ENCODE measurements at regions not wholly inside any gene's neighbourhood (a gene's known extent, or its start where the extent isn't known, plus 50 kb on each side); places are given as distances from the start of the nearest gene placed in this dataset.

DNA sequence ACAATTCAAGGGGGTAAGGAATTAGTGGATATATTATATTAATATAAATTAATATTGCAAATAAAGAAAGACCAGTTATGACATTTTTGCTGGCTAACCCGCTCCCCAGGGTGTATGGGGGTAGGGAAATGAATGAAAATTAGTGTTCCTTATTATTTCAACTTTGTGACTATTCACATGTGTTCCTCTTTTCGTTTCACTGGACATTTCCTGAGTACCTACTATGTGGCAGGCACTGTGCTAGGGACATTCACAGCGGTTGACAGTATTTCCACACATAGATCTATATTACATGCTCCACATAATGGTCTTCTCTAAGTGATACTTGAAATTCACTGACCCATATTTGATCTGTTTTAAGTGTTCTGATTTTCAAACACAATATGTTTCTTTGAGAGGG lies 129.8 kb upstream of the USP15 start:
- TF ChIP-seq, protein P1, sequence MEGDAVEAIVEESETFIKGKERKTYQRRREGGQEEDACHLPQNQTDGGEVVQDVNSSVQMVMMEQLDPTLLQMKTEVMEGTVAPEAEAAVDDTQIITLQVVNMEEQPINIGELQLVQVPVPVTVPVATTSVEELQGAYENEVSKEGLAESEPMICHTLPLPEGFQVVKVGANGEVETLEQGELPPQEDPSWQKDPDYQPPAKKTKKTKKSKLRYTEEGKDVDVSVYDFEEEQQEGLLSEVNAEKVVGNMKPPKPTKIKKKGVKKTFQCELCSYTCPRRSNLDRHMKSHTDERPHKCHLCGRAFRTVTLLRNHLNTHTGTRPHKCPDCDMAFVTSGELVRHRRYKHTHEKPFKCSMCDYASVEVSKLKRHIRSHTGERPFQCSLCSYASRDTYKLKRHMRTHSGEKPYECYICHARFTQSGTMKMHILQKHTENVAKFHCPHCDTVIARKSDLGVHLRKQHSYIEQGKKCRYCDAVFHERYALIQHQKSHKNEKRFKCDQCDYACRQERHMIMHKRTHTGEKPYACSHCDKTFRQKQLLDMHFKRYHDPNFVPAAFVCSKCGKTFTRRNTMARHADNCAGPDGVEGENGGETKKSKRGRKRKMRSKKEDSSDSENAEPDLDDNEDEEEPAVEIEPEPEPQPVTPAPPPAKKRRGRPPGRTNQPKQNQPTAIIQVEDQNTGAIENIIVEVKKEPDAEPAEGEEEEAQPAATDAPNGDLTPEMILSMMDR (IDR thresholded peaks at IDR 0.05) = no peak
- no peak for TF ChIP-seq POLR2AphosphoS5 (IDR thresholded peaks at IDR 0.05)

Measured in breast epithelium (tissue), 3 donors.